ENCODE measurements at regions not wholly inside any gene's neighbourhood (a gene's known extent, or its start where the extent isn't known, plus 50 kb on each side); places are given as distances from the start of the nearest gene placed in this dataset.

DNA sequence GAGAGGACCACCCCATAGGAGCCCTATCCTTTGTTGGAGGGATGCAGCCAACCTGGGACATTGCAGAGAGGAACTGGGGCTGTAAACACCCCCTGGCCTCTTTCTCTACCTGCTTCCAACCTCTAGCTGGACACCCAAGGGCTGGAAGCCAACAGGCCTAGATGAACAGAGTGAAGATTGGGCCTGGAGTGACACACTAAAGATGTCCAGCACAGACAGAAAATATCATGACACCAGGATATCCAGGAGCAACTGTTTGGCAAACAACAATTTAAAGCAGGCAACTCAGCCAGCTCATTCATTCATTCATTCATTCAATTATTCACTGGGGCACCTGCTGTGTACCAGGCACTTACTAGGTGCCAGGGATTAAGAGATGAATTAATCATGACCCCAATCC is 125.0 kb upstream of the NCOR2 start:
- intact Hi-C loops (cut with DNase I), result no loop called here
- ATAC-seq, result no peak

DNA sequence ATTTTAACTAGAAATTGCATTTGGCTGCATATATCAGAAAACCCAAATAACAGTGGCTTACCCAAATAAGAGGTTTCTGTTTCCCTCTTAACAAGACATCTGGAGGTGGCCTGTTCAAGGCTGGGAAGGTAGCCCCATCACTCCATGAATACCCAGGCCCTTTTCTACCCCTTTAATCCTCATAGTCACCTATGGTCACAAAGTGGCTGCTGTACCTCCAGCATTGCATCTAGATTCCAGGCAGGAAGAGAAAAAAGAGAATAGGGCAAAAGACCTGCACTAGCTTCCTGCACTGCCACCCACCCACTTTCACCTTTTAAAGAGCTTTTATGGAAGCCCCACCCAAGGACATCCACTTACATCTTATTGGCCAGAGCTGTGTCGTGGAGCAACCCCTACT is 124.0 kb upstream of the NCOR2 start:
- ATAC-seq, result no peak
- DNase-seq, result no peak
- intact Hi-C loops (cut with DNase I), result no loop called here

More for the DNA sequence above, 125.0 kb upstream of the NCOR2 start:
- no peak for DNase-seq

DNA sequence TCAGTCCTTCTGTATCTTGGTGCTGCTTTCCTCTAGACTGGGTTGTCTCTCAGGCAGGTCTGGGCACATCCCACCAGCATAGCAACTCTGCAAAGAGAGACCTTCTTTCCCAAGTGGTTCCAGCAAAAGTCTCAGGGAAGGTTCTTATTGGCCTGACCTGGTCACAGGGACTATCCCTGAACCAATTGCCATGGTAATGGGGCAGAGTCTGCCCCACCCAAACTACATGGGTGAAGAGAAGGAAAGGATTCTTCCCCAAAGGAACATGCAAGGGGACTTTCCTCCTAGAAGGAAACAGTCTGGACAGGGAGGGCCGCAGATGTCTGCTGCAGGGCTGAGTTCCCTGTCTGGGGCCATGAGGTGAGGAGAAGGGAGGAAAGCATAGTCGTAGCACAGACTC is 122.2 kb upstream of the NCOR2 start:
- ATAC-seq, result no peak
- intact Hi-C loops (cut with DNase I), result loop anchor here in 1 of 2 donors (10.0 kb wide), 1 partner anchor 55 kb away; no protein-coding TSS in a partner anchor
- no peak for DNase-seq

DNA sequence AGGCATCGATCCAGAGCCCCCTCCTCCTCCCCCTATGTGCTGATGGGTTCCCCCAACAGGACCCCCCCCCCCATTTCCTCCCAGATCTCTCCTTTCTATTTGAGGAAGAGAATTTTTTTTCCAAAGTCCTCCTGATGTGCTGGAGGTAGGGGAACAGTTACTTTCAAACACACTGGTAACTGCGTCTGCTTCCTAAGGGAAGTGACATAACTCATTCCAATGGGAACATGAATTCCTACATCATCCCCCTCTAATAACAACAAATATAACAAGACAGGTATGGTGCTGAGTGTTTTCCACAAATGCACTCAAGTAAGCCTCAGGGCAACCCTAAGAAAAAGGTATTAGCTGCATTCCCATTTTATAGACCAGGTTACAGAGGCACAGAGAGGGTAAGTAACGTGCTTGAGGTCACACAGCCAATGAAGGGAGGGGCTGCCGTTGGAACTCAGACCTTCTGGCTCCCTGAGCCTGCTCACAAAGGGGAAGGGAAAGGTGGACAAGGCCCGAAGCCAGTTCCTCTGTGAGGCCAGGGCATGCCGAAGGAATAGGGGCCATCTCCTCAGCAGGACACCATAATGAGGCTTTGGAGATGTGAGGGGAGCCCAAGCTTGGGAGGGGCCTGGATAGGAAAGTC is 121.1 kb upstream of the NCOR2 start:
- no peak for DNase-seq
- ATAC-seq, result no peak
- intact Hi-C loops (cut with DNase I), result loop anchor here in 1 of 2 donors (10.0 kb wide), 1 partner anchor 56 kb away; no protein-coding TSS in a partner anchor

DNA sequence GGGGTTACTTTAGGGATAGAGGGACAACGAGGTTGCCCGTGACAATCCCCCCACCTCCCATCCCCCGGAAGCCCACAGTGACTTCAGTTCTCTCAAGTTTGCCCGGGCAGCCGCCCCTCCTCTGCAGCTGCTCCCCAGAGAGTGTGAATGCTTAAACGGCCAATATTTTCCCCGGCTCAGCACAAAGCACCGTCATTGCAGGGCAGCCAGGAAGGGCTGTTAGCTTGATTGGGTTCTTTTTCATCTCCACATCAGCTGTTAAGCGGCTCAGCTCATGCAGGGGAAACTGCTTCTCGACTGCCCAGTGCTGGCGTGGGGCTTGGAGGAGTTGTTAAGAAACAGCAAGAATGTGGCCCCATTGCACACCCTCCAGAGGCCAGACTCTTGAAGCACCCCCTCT is 120.5 kb upstream of the NCOR2 start:
- intact Hi-C loops (cut with DNase I), result loop anchor here in 1 of 2 donors (10.0 kb wide), 1 partner anchor 57 kb away; no protein-coding TSS in a partner anchor
- ATAC-seq (peak; percentile 29 to 45), DNase-seq (peak; percentile 59)

DNA sequence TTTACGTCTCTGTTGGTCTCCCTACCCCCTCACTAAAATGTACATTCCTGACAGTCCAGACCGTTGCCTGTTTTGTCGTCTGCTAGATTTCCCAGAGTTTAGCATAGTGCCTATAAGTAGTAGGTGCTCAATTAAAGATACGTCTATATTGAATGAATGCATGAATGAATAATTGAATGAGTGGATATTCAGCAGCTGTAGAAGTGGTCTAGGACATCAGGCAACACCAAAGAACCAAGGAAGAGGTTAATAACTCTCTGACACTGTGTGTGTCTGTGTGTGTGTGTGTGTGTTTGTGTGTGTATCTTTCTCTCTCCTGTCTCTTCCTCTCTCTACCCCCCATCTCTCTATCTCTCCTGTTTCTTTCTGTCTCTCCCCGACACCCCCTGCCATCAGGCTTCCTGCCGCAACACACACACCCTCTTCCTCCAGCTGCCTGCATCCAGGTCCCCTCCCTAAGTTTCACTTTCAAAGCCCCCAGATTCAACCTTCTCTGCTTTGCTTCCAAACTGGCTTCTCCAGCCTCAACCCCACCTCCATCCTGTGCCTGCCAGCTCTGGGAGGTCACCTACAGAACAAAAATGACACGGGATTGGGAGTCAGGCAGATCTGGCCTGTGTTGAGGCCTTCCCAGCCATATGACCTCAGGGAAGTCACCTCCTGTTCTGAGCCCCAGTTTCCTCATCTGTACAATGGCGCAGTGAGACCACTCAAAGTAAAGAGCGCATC is 119.9 kb upstream of the NCOR2 start:
- intact Hi-C loops (cut with DNase I), result loop anchor here in 1 of 2 donors (10.0 kb wide), 1 partner anchor 57 kb away; no protein-coding TSS in a partner anchor
- ATAC-seq (peak; percentile 1 to 4), DNase-seq (no peak)

DNA sequence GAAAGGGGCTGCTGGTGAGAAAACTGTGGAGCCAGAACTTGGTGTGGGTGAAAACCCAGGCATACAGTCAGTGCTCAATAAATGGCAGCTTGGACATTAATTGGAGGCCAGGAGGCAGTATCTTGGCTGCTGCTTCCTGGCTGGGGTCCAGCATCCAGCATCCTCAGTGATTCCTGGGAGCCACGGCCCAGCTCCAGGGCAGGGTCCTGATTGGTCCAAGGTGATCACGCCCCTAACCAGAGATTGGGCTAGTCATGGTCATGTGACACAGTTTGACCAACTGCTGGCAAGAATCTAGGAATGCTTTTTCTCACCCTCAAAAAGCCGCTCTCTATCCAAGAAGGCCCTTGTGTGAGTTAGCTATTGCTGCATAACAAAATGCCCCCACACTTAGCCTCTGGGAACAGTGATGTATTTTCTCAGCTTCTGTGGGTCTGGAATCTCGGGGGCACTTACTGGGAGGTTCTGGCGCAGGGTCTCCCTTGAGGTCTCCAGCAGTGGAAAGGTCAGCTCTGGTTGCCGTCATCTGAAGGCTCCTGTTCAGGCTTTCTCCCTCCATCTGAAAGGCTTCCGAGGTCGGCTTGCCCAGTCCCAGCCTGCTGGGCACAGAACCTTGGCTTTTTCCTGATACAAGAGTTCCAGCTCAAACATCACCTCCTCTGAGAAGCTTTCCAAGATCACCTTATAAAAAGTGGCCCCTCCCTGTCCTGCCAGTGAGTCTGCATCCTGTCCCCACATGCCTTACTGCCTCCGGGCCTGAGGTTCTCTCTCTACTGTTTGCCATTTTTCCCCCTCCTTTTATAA is 119.2 kb upstream of the NCOR2 start:
- DNase-seq (no peak), ATAC-seq (no peak)
- intact Hi-C loops (cut with DNase I), result loop anchor here in 1 of 2 donors (10.0 kb wide), 1 partner anchor 58 kb away; no protein-coding TSS in a partner anchor

DNA sequence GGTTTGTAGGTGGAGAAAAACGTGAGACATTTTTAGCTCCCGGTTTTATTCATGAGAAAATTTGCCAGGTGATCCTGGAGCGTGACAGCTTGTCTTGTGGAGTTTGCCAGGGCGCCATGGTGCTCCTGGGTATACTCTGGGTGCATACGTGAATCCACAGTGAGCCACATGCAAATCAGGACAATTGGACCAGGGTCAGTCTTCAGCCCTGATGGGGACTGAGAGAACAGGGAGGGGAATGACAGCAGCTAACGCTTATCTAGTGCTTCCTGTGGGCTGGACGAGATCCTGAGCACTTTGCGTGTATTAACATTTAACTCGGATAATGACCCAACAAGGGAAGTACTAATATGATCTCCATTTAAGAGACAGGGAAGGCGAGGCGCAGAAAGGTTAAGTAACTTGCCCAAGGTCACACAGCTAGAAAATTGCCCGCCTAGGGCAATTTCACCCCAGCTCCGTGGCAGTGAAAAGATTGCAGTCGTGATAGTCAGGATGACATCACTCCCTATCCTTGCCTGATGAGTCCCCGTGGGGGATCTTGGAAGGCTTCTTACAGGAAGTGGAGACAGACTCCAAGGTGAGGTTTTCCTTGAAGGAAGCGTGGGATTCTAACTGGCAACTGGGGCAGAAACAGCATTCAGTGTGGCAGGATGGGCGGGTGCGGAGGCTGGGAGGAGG is 118.4 kb upstream of the NCOR2 start:
- peak in 1 of 2 donors; percentile 1 for ATAC-seq
- intact Hi-C loops (cut with DNase I), result loop anchor here (2.0 to 10.0 kb wide), 2 partner anchors 59 kb away; no protein-coding TSS in a partner anchor
- DNase-seq, result no peak

DNA sequence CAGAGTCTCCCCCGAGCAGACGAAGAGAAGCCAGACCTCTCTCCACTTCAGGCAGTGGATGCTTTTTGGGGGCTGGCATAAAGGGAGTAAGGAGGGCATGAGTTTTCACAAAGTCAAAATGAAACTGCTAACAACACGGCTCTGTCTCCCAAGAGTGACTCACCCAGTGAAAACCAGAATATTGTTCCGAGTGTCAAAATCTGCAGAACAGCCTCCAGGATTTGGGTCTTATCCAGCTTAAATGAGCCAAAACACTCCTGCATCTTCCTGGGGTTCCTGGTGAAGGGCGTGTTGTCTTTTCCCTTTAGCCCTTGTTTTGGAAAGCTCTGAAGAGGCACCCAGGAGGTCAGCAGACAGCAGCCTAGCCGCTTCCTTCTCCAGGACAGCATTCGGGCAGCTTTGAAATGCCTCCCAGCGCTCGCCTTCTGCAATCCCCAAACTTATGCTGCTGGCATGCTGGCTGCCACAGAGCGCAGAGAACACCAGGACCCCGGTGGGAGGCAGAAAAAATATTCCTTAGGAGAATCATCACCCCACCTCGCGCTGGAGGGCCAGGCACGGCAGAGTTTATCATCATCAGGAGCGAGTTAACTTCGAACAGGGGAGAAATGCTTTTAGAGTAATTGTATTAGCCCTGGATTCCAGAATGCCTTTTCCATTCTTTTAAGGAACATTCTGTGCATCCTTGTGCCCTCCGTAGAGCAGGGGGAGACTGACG is 117.7 kb upstream of the NCOR2 start:
- ATAC-seq (peak; percentile 6 to 47), DNase-seq (peak; percentile 55)
- intact Hi-C loops (cut with DNase I), result loop anchor here (2.0 to 10.0 kb wide), 3 partner anchors 58 to 82 kb away; no protein-coding TSS in a partner anchor

DNA sequence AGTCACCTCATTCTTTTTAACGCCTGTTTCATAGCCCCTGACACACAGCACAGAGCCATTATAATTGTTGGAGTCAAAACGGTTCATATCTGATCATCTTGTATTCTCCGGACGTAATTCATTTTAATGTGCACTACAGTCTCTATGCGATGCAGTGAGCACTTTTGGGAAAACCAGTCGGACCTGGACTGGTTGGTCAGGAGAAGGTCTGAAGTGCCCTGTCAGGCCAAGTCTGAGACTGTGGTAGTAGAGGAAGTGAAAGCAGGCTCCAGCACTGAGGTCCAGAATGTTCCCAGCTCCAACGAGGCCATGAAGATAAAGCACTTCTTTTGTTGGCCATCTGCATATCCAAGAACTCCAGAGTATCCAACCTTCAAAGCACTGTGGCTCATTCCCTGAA is 117.1 kb upstream of the NCOR2 start:
- intact Hi-C loops (cut with DNase I), result loop anchor here (2.0 to 10.0 kb wide), 3 partner anchors 58 to 83 kb away; no protein-coding TSS in a partner anchor
- ATAC-seq (peak in 1 of 2 donors; percentile 4), DNase-seq (no peak)

DNA sequence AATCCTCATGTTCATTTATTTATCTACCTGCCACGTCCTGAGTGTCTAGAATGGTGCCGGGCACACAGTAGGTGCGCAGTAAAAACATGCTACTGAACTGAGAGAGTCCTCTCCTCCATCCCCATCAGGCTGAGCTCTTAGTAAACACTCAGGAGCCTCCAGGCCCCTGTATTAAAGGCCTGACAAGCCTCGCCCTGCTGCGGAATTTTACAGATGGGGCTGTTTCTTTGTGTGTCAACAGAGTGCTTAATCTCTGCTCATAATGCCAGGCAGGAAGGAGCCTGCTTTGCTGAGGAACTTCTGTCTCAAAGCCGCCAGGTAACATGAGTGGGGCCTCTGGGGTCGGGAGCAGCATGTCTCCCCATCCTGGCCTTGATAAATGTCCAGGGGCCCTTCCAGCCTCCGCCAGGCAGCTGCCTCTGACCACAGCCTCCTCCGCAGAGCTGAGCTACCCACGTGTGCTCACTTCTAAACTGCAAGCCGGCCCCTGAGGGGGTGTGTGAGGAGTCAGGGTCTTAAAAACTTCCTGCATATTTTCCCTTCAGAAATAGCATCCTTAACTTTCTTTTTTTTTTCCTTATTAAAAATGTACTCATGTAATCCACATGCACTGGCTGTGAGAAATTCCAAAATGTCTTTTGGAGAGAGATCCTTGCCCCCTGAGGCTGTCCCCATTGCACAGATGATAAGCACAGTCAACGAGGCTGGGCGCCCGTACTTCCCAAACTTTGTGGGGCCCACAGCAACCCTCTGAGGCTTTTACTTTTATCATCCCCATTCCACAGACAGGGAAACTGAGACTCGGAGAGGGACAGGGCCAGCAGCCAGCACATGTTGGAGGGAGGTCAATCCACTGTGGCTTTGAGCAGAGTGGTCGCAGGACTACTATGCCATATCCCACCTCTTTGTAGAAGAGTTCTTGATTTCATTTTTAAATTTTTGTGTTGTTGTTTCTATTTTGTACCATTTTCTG is 116.0 kb upstream of the NCOR2 start:
- DNase-seq, result no peak
- intact Hi-C loops (cut with DNase I), result loop anchor here (2.0 to 10.0 kb wide), 3 partner anchors 57 to 84 kb away; no protein-coding TSS in a partner anchor
- no peak for ATAC-seq

DNA sequence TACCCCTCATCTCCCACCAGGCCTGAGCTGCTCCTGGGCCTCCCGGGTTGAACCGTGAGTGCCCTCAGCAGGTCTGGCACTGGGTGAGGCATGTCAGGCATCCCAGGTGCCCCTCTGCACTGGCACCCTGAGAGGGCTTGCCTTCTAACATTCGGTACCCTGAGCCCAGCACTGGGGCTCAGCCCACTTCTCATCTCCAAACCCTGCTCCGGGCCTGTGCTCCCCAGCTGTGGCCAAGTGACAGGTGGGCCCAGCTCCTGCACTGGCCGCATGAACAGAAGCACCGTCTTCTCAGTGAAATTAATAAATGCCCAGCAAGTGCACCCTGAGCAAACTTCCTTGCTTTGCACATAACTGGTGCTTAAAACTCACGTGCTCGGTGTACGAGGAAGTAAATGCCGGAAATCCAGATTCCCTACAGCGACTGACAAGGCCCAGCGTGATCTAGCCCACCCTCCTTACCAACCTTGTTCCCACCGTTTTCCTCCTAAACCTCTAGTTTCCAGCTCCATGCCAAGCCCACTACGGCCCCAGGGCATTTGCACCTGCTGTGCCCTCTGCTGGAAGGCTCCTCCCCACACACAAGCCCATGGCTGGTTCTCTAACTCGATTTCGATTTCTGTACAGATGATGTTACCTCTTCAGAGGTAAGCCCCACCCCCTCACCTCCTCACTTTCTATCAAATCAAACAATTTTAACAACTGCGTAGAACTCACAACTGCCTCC is 115.2 kb upstream of the NCOR2 start:
- intact Hi-C loops (cut with DNase I), result loop anchor here (5.0 to 10.0 kb wide), 2 partner anchors 62 to 85 kb away; no protein-coding TSS in a partner anchor
- ATAC-seq (no peak), DNase-seq (no peak)

DNA sequence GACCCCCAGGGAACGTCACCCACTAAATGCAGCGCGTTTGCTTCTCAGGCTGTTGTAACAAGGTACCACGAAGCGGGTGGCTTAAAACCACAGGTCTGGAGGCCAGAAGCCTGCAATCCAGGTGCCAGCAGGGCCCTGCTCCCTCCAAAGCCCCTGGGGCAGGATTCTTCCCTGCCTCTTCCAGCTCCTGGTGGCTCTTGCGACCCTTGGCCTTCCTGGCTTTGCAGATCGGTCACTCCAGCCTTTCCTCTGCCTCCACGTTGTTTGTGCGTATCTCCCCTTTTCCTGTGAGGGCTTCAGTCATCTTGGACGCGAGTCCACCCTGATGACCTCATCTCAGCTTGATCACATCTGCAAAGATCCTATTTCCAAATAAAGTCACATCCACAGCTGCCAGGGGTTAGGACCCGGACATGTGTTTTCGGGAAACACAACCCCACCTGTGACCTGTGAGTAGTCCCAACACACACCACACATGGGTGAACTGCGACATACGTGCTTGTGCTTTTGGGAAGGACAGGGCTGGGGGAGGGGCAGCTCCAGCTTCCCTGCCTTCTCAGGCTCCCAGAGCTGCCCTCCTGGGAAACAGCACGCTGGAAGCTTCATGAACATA is 114.5 kb upstream of the NCOR2 start:
- intact Hi-C loops (cut with DNase I), result loop anchor here (5.0 to 10.0 kb wide), 2 partner anchors 63 to 85 kb away; no protein-coding TSS in a partner anchor
- peak; percentile 21 to 39 for ATAC-seq

DNA sequence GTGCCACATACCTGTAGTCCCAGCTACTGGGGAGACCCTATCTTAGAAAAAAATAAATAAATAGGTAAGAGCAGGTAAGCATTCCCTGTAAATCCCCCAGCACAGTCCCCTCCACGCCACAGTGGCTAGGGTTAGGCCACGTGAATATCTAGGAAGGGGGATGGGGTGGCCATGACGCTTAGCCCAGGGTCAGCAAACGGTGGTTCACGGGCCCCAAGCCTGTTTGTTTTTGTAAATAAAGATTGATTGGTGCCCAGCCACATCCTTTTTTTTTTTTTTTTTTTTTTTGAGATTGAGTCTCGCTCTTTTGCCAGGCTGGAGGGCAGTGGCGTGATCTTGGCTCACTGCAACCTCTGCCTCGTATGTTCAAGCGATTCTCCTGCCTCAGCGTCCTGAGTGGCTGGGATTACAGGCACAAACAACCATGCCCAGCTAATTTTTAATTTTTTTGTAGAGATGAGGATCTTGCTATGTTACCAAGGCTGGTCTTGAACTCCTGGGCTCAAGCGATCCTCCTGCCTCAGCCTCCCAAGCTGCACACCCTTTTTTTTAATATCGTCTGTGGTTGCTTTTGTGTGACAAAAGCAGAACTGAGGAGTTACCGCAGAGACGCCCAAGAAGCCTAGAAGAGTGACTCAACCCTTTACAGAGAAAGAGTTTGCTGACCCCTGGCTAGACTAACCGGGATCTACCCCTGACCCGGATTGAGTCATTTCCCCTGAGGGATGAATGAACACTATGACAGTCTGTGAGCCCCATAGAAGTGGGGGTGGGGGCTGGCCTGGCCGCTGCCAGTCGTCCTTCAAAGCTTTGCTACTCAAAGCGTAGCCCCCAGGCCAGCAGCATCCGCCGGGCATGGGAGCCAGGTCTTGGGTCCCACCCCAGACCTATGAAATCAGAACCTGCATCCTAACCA is 113.7 kb upstream of the NCOR2 start:
- DNase-seq (peak; percentile 83), ATAC-seq (peak; percentile 71 to 75)
- intact Hi-C loops (cut with DNase I), result loop anchor here (5.0 to 10.0 kb wide), 2 partner anchors 64 to 86 kb away; no protein-coding TSS in a partner anchor

More for the DNA sequence above, 114.5 kb upstream of the NCOR2 start:
- DNase-seq, result peak; percentile 83

Data from left cardiac atrium (tissue), 4 donors.